ENCODE measurements at regions not wholly inside any gene's neighbourhood (a gene's known extent, or its start where the extent isn't known, plus 50 kb on each side); places are given as distances from the start of the nearest gene placed in this dataset.

GRCh38 chr1:62917314-62917713, 133.4 kb downstream of the ATG4C start:
- no peak for DNase-seq

GRCh38 chr1:62917805-62918204, 133.9 kb downstream of the ATG4C start:
- no peak for DNase-seq

DNA sequence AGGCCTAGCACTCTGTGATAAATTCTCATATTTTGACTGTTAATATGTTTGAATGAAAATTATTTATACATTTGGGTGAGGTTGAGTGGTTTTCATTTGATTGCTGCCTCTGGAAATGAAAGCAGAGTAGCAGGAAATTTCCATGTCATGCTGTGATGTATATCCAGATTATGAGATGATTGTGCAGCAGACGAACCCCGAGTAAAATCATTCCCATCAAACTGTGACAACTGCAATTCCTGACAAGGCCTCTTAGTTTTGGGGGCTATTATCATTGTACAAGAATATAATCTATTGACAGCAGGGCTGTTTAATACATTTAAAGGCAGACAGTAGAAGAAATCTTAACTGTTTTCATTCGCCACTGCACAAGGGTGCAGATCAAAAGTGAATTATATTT, 134.8 kb downstream of the ATG4C start:
- DNase-seq: no peak

DNA sequence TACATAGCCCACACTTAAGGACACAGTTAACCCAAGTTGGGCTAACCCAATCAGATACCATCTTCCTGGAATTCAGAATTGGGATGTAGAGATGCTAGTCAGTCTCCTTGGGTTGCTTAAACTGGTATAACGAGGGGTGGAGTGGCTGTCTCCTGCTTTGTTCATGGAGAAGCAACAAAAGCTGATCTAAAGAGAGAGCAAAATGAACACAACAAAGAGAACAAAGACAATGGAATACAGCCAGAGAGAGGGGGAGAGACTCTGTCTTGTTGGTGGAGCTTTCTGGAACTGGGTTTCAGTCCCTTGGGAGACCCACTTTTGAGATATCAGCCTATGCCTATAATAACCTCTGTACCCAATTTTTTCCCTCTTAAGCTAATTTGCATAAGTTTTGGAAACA, 138.1 kb downstream of the ATG4C start:
- no peak for DNase-seq

DNA sequence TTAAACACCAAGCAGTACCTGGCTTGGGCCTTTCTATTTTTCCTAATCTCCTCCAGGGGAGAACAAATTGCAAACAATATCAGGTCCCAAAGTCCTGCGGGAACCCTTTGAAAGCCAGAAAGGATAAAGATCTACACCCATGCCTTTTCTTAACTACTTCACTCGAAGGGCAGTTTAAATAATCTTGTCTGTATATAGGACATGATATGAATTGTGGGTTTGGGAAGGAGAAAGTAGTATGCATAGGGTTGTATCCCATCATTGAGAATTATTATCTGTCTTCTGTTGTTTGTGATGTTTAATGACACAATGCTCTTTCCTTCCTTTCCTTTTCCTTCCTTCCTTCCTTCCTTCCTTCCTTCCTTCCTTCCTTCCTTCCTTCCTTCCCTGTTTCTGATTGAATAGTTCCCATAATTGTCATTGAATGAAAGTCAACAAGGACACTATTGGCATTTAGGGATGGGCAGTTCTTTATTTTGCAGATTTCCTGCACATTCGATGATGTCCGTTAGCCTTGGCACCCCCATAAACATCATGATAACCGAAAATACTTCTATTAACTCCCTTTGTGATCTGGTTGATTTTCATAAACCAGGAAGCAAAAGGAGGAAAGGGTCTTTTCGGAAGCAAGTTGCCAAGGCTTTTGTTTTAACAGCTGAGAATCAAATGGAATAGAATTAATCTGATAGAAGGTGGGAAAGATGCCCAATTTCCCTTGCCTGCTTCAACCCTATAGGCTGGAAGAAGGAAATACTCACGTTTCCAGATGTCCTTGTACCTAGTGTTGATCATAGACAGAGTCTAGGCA, 141.3 kb downstream of the ATG4C start:
- DNase-seq: no peak

GRCh38 chr1:62926681-62927252, 142.8 kb downstream of the ATG4C start:
- no peak for DNase-seq

DNA sequence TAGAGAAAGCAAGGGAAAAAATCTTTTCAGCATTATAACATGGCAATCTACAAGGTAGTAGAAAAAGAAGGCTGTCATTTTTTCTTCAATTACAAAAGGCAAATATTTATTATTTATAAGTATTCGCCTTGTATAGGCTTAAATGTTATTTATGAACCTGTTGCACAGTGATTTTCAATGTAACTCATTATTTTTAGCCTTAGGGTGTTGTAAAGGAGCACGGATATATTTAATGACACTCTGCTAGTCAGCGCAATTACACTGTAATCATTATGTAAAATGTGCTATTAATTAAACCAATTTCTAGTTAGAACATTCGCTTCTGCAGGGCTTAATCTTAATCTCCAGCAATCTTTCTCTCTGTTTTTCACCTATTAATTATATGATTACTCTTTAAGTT, 145.0 kb downstream of the ATG4C start:
- no peak for DNase-seq

GRCh38 chr1:62937634-62938296, 153.8 kb downstream of the ATG4C start:
- no peak for DNase-seq

- DNase-seq: no peak
These were observed 157.8 kb downstream of the ATG4C start for GRCh38 chr1:62941780-62942179.

DNA sequence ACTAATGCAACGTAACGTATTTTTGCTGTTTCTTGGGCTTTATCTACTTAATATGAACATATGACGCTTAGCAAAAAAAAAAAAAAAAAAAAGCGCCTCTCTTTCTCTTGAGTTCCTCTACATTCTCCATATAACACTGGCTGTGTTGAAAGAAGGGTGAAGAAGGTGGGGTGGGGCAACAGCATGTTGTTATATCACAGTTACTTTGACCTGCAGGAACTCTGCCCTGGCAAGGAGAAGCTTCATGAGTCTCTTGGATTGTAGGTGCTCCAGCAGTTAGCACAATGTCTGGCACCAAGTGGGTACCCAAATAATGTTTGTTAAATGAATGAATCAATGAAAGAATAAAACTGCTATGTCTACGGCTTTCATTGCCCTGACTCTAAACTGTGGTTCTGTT, 162.6 kb downstream of the ATG4C start:
- DNase-seq: no peak

GRCh38 chr1:62951428-62951827, 167.5 kb downstream of the ATG4C start:
- DNase-seq: no peak

GRCh38 chr1:62952596-62952995, 168.7 kb downstream of the ATG4C start:
- no peak for DNase-seq

DNA sequence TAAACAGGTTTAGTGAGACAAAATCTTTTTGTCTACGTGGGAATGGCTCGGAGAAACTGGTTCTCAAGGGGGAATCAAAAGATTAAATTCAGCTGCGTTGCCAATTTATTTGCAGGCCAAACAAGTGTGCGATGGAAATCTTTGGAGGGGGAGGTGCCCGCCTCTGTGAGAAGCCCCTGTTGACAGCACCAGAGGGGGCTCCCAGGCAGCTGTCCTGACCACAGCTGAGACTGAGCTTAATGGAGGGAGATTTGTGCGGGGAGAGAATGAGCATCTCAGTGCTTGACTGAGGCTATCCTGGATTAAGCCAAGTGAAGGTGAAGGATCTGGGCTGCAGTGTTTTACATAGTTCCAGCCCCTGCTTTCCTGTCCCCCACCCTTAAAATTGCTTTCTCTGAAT, 169.7 kb downstream of the ATG4C start:
- no peak for DNase-seq

GRCh38 chr1:62954758-62955157, 170.8 kb downstream of the ATG4C start:
- DNase-seq: no peak

DNA sequence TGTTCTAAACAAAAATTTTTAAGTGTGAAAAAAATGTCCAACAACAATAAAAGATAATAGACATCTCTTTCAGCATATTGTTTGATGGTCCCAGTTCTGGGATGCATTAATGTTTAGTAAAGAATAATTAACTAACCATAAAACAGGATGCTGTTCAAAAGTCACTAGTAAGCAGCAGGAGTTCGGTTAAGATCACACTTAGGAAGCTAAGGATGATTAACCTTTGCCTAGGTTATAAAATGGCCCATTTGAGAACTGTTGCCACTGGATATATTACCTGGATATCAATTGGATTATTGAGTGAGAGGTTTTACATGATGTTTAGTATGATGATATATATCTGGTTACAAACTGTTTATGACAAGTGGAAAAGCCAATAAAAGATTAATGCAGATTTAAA, 171.7 kb downstream of the ATG4C start:
- no peak for DNase-seq

DNA sequence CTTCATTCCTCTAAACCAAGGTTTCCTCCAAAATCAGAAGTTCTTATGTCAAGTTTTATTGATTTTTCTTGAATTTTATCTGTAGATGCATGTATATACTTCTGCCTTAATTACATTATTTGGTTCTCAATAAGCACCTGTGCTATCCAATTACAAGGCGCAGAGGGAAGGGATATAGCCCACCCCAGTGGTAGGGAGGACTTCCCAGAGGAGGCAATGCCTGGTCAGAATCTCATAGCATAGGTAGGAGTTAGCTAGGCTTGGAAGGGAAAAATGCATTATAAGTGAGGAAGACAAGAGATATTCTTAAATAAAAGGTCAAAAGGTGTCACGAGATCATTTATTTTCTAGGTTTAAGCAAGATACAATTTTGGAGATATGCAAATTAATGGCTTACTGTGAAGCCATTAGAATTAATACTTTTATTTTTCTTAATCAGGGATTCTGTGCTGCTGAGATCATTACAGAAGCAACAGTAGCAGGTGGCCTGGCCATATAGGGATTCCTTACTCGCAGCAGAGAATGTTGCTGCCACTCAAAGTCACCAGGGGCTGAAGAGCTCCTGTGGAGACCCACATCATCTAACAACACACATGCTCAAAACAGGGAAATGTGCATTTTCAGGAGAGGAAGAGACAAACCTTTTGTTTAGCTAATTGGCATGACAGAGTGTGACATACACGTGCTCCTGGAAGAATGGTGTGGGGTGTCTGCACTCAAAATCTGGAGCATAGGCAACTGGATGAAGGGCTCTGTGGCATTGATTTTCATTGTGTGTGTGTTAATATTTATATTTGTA, 178.3 kb downstream of the ATG4C start:
- no peak for DNase-seq

- DNase-seq: peak; percentile 29
These were observed 179.2 kb downstream of the ATG4C start for GRCh38 chr1:62962901-62963776.

- no peak for DNase-seq
These were observed 180.2 kb downstream of the ATG4C start for GRCh38 chr1:62964141-62964540.

DNA sequence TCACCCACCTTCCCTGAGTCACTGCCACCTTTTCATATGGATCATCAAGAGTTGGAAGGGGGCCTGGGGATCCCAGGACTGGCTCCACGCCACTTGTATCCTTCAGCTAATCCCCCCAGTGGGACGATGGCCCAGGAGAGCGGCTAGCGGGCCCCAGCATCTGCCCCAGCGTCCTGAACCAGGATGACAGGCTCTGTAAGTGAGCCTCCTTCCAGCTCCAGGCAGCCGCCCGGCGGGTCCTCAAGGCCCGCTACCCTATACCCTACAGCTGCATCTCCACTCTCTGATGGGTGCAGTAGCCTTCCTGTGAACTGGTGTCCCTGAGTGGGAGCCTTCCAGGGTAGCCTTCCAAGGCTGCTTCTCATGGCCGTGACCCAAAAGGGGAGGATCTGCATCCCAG, 183.1 kb downstream of the ATG4C start:
- DNase-seq: no peak

DNA sequence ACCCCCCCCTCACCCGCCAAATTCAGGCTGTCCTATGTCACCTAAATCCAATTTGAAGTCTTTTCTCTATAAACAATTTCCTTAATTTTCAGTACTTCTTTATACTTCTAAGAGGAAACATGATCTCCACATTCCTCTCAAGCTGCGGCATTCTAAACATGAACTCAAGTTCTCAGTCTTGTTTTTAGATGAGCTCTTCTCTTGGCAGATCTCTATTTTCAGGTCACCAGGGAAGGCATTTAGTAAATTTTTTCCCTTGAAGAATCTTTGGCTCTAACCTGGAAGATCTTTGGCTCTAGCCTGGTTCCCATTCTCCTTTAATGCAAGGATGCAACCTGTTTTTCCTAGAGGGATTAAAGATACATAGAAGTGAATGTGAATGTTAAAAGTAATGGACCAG, 193.4 kb downstream of the ATG4C start:
- no peak for DNase-seq

GRCh38 chr1:62978741-62979140, 194.8 kb downstream of the ATG4C start:
- no peak for DNase-seq

GRCh38 chr1:62981434-62981833, 197.5 kb downstream of the ATG4C start:
- no peak for DNase-seq
